ENCODE measurements at regions not wholly inside any gene's neighbourhood (a gene's known extent, or its start where the extent isn't known, plus 50 kb on each side); places are given as distances from the start of the nearest gene placed in this dataset.
"Not testable (repeated sequence)": the region's sequence is repeated elsewhere in the genome, so short reads cannot be mapped to it uniquely, and the experiment has no call there.

- Mint-ChIP-seq H3K27ac (no peak overlapping the region), H3K4me3 (peak overlapping the region; percentile 40), H3K27me3 (peaks cover 2% of the 10 kb centered on the region), H3K36me3 (ENCODE audit: low read depth) (peaks cover 11% of the 10 kb centered on the region), H3K9me3 (peaks cover 38% of the 10 kb centered on the region), H3K4me1 (no peaks in the 10 kb centered on the region)
- ChIA-PET POLR2A (no interaction called here), CTCF (no interaction called here)
- DNase-seq: no peak
Measured at GRCh38 chr20:29878777-29879442, 1378.6 kb upstream of the DEFB115 start.

- DNase-seq; H3K4me1 Mint-ChIP-seq; H3K36me3 Mint-ChIP-seq (ENCODE audit: low read depth); H3K27ac Mint-ChIP-seq; CTCF ChIA-PET; H3K4me3 Mint-ChIP-seq; H3K27me3 Mint-ChIP-seq; POLR2A ChIA-PET: not testable (repeated sequence)
- peaks cover 34% of the 10 kb centered on the region for H3K9me3 Mint-ChIP-seq
Measured at GRCh38 chr20:29881107-29881506, 1376.4 kb upstream of the DEFB115 start.

- POLR2A ChIA-PET; H3K4me3 Mint-ChIP-seq; DNase-seq; H3K4me1 Mint-ChIP-seq; H3K27ac Mint-ChIP-seq; CTCF ChIA-PET; H3K36me3 Mint-ChIP-seq (ENCODE audit: low read depth); H3K27me3 Mint-ChIP-seq: not testable (repeated sequence)
- peaks cover 38% of the 10 kb centered on the region for H3K9me3 Mint-ChIP-seq
Measured at GRCh38 chr20:29883514-29884219, 1373.8 kb upstream of the DEFB115 start.

GRCh38 chr20:29884322-29884721 is 1373.1 kb upstream of the DEFB115 start:
- DNase-seq; H3K4me3 Mint-ChIP-seq; H3K36me3 Mint-ChIP-seq (ENCODE audit: low read depth); H3K4me1 Mint-ChIP-seq; H3K27me3 Mint-ChIP-seq; POLR2A ChIA-PET; H3K27ac Mint-ChIP-seq; CTCF ChIA-PET: not testable (repeated sequence)
- peaks cover 35% of the 10 kb centered on the region for H3K9me3 Mint-ChIP-seq

- H3K4me3 Mint-ChIP-seq; H3K27me3 Mint-ChIP-seq; H3K36me3 Mint-ChIP-seq (ENCODE audit: low read depth); DNase-seq; POLR2A ChIA-PET; H3K4me1 Mint-ChIP-seq; CTCF ChIA-PET; H3K27ac Mint-ChIP-seq: not testable (repeated sequence)
- H3K9me3 Mint-ChIP-seq: peaks cover 35% of the 10 kb centered on the region
Measured at GRCh38 chr20:29885282-29886185, 1371.9 kb upstream of the DEFB115 start.

- H3K4me1 Mint-ChIP-seq: not testable (repeated sequence)
Measured at GRCh38 chr20:29891555-29891954, 1365.9 kb upstream of the DEFB115 start.

More at GRCh38 chr20:29891555-29891954, 1365.9 kb upstream of the DEFB115 start:
- POLR2A ChIA-PET; H3K27ac Mint-ChIP-seq; DNase-seq; H3K36me3 Mint-ChIP-seq (ENCODE audit: low read depth); H3K4me3 Mint-ChIP-seq; CTCF ChIA-PET; H3K27me3 Mint-ChIP-seq: not testable (repeated sequence)
- peaks cover 24% of the 10 kb centered on the region for H3K9me3 Mint-ChIP-seq
